H1 (cell line): ENCODE measurements at regions not wholly inside any gene's neighbourhood (a gene's known extent, or its start where the extent isn't known, plus 50 kb on each side); places are given as distances from the start of the nearest gene placed in this dataset.

ENCODE experiments used
- BCL11A ChIP-seq, 2 experiments: IDR thresholded peaks; one replicate each; pipeline ENCODE4 v1.6.1; 2011; ENCODE audit warnings: low read depth in 2 of 2, low read length in 2 of 2, mild to moderate bottlenecking in 2 of 2
- CBX5 ChIP-seq: fragments of 300-800, 300-1000 bp; sonication (generic); IDR thresholded peaks from 2 replicates; pipeline ENCODE4 v1.7.1; 2016; ENCODE audit warnings: antibody characterized with exemption, low read length, low read depth
- CREB1 ChIP-seq: IDR thresholded peaks from 2 replicates; pipeline ENCODE4 v1.6.1; 2012; ENCODE audit warnings: inconsistent platforms
- EP300 ChIP-seq, 2 experiments: IDR thresholded peaks; 1 replicate in 1 of 2; 2 replicates in 1 of 2; pipeline ENCODE4 v1.6.1; 2011 to 2012; ENCODE audit warnings: low read depth in 2 of 2, low read length in 2 of 2, mild to moderate bottlenecking in 2 of 2, borderline replicate concordance in 1 of 2, inconsistent platforms in 1 of 2, moderate library complexity in 1 of 2
- SIN3A ChIP-seq, 2 experiments: IDR thresholded peaks in 1 of 2; conservative IDR thresholded peaks in 1 of 2; 2 replicates each; pipeline ENCODE4 v1.6.1; 2011 to 2012; ENCODE audit warnings: low read length in 2 of 2, improper control_type of control experiment in 1 of 2, low read depth in 1 of 2, mild to moderate bottlenecking in 1 of 2
- TAF1 ChIP-seq: IDR thresholded peaks from 2 replicates; pipeline ENCODE4 v1.6.1; 2011; ENCODE audit warnings: mild to moderate bottlenecking, low read depth, low read length
- TAF7 ChIP-seq: optimal IDR thresholded peaks from 2 replicates; pipeline ENCODE3; 2011; ENCODE audit warnings: low read depth, mild to moderate bottlenecking, inconsistent platforms, low read length, moderate library complexity, borderline replicate concordance
- TF ChIP-seq, protein P1 (sequence below), 3 experiments: IDR thresholded peaks; 1 replicate in 2 of 3; 2 replicates in 1 of 3; pipeline versions ENCODE4 v1.5.1 to v1.6.1; 2011; ENCODE audit warnings: low read length in 3 of 3, mild to moderate bottlenecking in 3 of 3, inconsistent platforms in 2 of 3, low read depth in 1 of 3, moderate library complexity in 1 of 3; ENCODE audit not compliant: insufficient read depth in 1 of 3; ENCODE audit errors: control extremely low read depth in 1 of 3
- TF ChIP-seq, protein P2 (sequence below): IDR thresholded peaks from 2 replicates; pipeline ENCODE4 v1.6.1; 2012; ENCODE audit warnings: inconsistent platforms

GRCh38 chr14:83863042-83863774 is 1666.7 kb upstream of the FLRT2 start (continued):
- TF ChIP-seq, protein P1, sequence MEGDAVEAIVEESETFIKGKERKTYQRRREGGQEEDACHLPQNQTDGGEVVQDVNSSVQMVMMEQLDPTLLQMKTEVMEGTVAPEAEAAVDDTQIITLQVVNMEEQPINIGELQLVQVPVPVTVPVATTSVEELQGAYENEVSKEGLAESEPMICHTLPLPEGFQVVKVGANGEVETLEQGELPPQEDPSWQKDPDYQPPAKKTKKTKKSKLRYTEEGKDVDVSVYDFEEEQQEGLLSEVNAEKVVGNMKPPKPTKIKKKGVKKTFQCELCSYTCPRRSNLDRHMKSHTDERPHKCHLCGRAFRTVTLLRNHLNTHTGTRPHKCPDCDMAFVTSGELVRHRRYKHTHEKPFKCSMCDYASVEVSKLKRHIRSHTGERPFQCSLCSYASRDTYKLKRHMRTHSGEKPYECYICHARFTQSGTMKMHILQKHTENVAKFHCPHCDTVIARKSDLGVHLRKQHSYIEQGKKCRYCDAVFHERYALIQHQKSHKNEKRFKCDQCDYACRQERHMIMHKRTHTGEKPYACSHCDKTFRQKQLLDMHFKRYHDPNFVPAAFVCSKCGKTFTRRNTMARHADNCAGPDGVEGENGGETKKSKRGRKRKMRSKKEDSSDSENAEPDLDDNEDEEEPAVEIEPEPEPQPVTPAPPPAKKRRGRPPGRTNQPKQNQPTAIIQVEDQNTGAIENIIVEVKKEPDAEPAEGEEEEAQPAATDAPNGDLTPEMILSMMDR (IDR thresholded peaks at IDR 0.05; ENCODE audit: control extremely low read depth in 1 of 3, insufficient read depth in 1 of 3, low read depth in 1 of 3, low read length in 3 of 3): no peak
- TF ChIP-seq EP300 (IDR thresholded peaks at IDR 0.05; ENCODE audit: borderline replicate concordance in 1 of 2, low read depth in 2 of 2, low read length in 2 of 2): no peak
- no peak for TF ChIP-seq SIN3A (conservative IDR thresholded peaks at IDR 0.05 in 1 of 2, IDR thresholded peaks at IDR 0.05 in 1 of 2; ENCODE audit: low read depth in 1 of 2, low read length in 2 of 2)
- no peak for TF ChIP-seq TAF7
- TF ChIP-seq CBX5: no peak
- TF ChIP-seq CREB1: no peak
- TF ChIP-seq TAF1: no peak
- TF ChIP-seq, protein P2, sequence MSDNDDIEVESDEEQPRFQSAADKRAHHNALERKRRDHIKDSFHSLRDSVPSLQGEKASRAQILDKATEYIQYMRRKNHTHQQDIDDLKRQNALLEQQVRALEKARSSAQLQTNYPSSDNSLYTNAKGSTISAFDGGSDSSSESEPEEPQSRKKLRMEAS: no peak
- no peak for TF ChIP-seq BCL11A (IDR thresholded peaks at IDR 0.05; ENCODE audit: low read depth in 2 of 2, low read length in 2 of 2)
